GM18909 (cell line): ENCODE measurements at regions not wholly inside any gene's neighbourhood (a gene's known extent, or its start where the extent isn't known, plus 50 kb on each side); places are given as distances from the start of the nearest gene placed in this dataset.
"Not testable (repeated sequence)": the region's sequence is repeated elsewhere in the genome, so short reads cannot be mapped to it uniquely, and the experiment has no call there.

ENCODE experiments used
- ATAC-seq: cut with Tn5 transposase; IDR thresholded peaks from one replicate; pipeline ENCODE4 v1.9.1; 2021; ENCODE audit warnings: mild to moderate bottlenecking; ENCODE audit not compliant: unreplicated experiment, poor library complexity

- ATAC-seq, result no peak
Observed at GRCh38 chr20:60754856-60755255, 497.2 kb upstream of the CDH4 start.

GRCh38 chr20:60759651-60760050, 492.4 kb upstream of the CDH4 start:
- ATAC-seq, result no peak

- ATAC-seq, result no peak
Observed at GRCh38 chr20:60760256-60761000, 491.6 kb upstream of the CDH4 start.

- ATAC-seq, result no peak
Observed at GRCh38 chr20:60761056-60761455, 491.0 kb upstream of the CDH4 start.

- no peak for ATAC-seq
Observed at GRCh38 chr20:60762386-60762785, 489.7 kb upstream of the CDH4 start.

GRCh38 chr20:60764328-60764727, 487.7 kb upstream of the CDH4 start:
- no peak for ATAC-seq

GRCh38 chr20:60764771-60765170, 487.3 kb upstream of the CDH4 start:
- no peak for ATAC-seq

GRCh38 chr20:60765821-60766403, 486.1 kb upstream of the CDH4 start:
- no peak for ATAC-seq

- no peak for ATAC-seq
Observed at GRCh38 chr20:60768216-60768615, 483.8 kb upstream of the CDH4 start.

- no peak for ATAC-seq
Observed at GRCh38 chr20:60780388-60781025, 471.6 kb upstream of the CDH4 start.

GRCh38 chr20:60782959-60783625, 469.0 kb upstream of the CDH4 start:
- no peak for ATAC-seq

GRCh38 chr20:60785301-60785700, 466.8 kb upstream of the CDH4 start:
- no peak for ATAC-seq

GRCh38 chr20:60785785-60786184, 466.3 kb upstream of the CDH4 start:
- ATAC-seq, result no peak

GRCh38 chr20:60786686-60787217, 465.3 kb upstream of the CDH4 start:
- ATAC-seq, result no peak

- ATAC-seq, result no peak
Observed at GRCh38 chr20:60787276-60787675, 464.8 kb upstream of the CDH4 start.

- no peak for ATAC-seq
Observed at GRCh38 chr20:60788070-60788469, 464.0 kb upstream of the CDH4 start.

- no peak for ATAC-seq
Observed at GRCh38 chr20:60789399-60789798, 462.7 kb upstream of the CDH4 start.

GRCh38 chr20:60790339-60790738, 461.7 kb upstream of the CDH4 start:
- not testable (repeated sequence) for ATAC-seq

- no peak for ATAC-seq
Observed at GRCh38 chr20:60791823-60792222, 460.2 kb upstream of the CDH4 start.

- no peak for ATAC-seq
Observed at GRCh38 chr20:60792941-60793340, 459.1 kb upstream of the CDH4 start.

- ATAC-seq, result no peak
Observed at GRCh38 chr20:60794674-60795073, 457.4 kb upstream of the CDH4 start.
